AG04449 (cell line): ENCODE measurements at regions not wholly inside any gene's neighbourhood (a gene's known extent, or its start where the extent isn't known, plus 50 kb on each side); places are given as distances from the start of the nearest gene placed in this dataset.

Experiments used
- CTCF ChIA-PET: fragments of 350-600 bp; formaldehyde crosslinking; extraction: SDS; loops from one replicate; lab custom pipeline; 2021; ENCODE audit warnings: antibody characterized with exemption; lab: Yijun Ruan, JAX
- POLR2A ChIA-PET: fragments of 400-600, 350-600 bp; formaldehyde crosslinking; extraction: SDS; loops from one replicate; lab custom pipeline; 2020; ENCODE audit warnings: antibody characterized with exemption, inconsistent platforms; lab: Yijun Ruan, JAX
- DNase-seq: peaks from one replicate; pipeline ENCODE4 v3.0.0-alpha.2; 2010; ENCODE audit warnings: low read depth, low spot score
- H3K4me3 ChIP-seq: 2 replicates; pipeline ENCODE4 v1.5.1; 2011; ENCODE audit warnings: low read depth, mild to moderate bottlenecking, control low read depth, low read length
- TF ChIP-seq, protein P1 (sequence below): IDR thresholded peaks from one replicate; pipeline ENCODE4 v1.5.1; 2011; ENCODE audit warnings: mild to moderate bottlenecking, moderate library complexity, low read length, control low read depth, inconsistent platforms; ENCODE audit not compliant: insufficient read depth; ENCODE audit errors: missing control alignments

- H3K4me3 ChIP-seq = no peak overlapping the region
- ChIA-PET CTCF (interaction anchor here (0.6 to 6.0 kb wide), 43 partner anchors 9 to 1226 kb away, joined by 3 to 74 read pairs (median 4); no protein-coding TSS in a partner anchor), POLR2A (no interaction called here)
- TF ChIP-seq, protein P1, sequence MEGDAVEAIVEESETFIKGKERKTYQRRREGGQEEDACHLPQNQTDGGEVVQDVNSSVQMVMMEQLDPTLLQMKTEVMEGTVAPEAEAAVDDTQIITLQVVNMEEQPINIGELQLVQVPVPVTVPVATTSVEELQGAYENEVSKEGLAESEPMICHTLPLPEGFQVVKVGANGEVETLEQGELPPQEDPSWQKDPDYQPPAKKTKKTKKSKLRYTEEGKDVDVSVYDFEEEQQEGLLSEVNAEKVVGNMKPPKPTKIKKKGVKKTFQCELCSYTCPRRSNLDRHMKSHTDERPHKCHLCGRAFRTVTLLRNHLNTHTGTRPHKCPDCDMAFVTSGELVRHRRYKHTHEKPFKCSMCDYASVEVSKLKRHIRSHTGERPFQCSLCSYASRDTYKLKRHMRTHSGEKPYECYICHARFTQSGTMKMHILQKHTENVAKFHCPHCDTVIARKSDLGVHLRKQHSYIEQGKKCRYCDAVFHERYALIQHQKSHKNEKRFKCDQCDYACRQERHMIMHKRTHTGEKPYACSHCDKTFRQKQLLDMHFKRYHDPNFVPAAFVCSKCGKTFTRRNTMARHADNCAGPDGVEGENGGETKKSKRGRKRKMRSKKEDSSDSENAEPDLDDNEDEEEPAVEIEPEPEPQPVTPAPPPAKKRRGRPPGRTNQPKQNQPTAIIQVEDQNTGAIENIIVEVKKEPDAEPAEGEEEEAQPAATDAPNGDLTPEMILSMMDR = peak; percentile 92
- peak; percentile 19 for DNase-seq
Observed at GRCh38 chr4:181528570-181529184, 714.5 kb upstream of the TENM3 start.

DNA sequence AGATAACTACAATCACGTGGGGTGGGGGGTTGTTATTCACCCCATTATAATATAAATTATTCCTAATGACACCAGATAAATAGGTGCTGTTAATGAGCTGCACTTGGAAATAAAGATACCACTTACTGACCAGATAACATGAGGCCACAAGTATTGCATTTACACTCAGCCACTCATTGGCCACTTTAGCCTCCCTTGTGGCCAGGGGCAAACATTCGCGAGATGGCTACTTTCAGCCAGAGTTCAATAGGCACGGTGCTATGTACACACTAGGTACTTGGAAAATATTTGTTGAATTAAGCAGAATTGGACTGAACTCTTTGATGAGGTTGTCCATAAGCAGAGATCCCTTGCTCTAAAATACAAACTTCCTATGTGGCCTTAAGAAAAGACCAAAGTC, 713.7 kb upstream of the TENM3 start:
- POLR2A ChIA-PET = no interaction called here
- TF ChIP-seq, protein P1 = no peak
- CTCF ChIA-PET = interaction anchor here (0.7 to 6.0 kb wide), 22 partner anchors 8 to 1226 kb away, joined by 3 to 74 read pairs (median 6); no protein-coding TSS in a partner anchor
- no peak overlapping the region for H3K4me3 ChIP-seq
- DNase-seq = no peak

DNA sequence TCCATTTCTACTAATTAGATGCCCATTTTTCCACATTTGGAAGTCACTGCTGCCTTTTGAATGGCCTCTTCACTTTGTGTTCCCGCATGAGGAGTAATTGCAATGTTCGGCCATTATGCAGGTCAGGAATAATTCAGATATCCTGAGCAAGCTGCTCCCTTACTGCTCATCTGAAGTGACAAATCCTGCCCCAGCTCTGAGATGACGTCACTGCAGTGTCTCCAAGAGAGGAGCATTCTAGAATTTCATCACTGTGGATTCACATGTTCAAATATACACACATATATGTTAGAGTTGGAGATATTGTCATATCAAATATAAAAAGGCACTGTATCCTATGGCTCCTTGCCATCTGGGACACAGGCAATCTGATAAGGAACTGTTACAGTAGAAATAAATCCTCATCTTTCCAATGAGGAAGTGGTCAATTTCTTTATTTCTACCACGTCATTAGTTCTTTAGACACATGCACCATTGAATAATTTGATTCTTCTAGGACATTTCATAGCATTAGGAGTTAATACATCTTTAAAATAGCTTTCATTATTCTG, 706.9 kb upstream of the TENM3 start:
- TF ChIP-seq, protein P1 = no peak
- CTCF ChIA-PET = interaction anchor here (1.3 to 2.3 kb wide), 2 partner anchors 8 to 11 kb away, joined by 3 to 24 read pairs; no protein-coding TSS in a partner anchor
- H3K4me3 ChIP-seq = no peak overlapping the region
- DNase-seq = no peak
- POLR2A ChIA-PET = no interaction called here

DNA sequence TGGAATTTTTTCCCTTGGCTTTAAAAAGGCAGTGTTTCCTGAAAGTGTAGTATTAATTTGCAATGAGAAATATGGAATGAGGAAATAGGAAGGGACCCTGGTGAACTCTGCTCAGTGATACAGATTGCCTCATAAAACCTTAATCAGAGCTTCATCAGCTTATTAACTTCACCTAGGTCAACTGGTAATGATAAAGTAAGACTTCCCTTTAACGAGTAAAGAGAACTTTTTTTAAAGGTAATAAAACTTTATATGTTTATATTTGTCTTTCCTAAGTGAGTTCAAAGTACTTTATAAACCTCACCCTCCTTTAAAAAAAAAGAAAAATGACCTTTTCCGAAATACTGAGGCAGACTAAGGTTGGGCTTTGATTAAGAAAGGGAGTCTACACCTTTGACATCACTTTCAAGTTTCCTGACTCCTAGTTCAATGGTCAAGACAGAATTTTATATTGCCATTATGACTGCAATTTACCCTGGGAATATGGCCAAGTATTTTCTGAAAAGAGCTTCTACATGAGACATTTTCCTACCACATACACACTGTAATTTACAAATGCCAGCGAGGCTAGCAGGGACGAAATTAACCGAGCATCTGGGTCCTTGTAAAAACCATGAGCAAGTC, 706.3 kb upstream of the TENM3 start:
- TF ChIP-seq, protein P1 = no peak
- no peak for DNase-seq
- POLR2A ChIA-PET = no interaction called here
- H3K4me3 ChIP-seq = no peak overlapping the region
- CTCF ChIA-PET = interaction anchor here (1.2 to 2.3 kb wide), 3 partner anchors 8 to 709 kb away, joined by 3 to 24 read pairs (median 3); no protein-coding TSS in a partner anchor

- ChIA-PET POLR2A (no interaction called here), CTCF (interaction anchor here (1.5 to 2.3 kb wide), 2 partner anchors 10 to 31 kb away, joined by 3 to 24 read pairs; no protein-coding TSS in a partner anchor)
- H3K4me3 ChIP-seq = no peak overlapping the region
- no peak for DNase-seq
- TF ChIP-seq, protein P1 = no peak
Observed at GRCh38 chr4:181538431-181538830, 704.8 kb upstream of the TENM3 start.

- ChIA-PET POLR2A (no interaction called here), CTCF (interaction anchor here (1.2 to 4.5 kb wide), 2 partner anchors 13 to 398 kb away, joined by 3 to 32 read pairs; no protein-coding TSS in a partner anchor)
- DNase-seq = no peak
- TF ChIP-seq, protein P1 = no peak
- H3K4me3 ChIP-seq = no peak overlapping the region
Observed at GRCh38 chr4:181541396-181541795, 701.8 kb upstream of the TENM3 start.
